Stimulated activated CD8-positive, alpha-beta memory T cell treated with anti-CD3 and anti-CD28 coated beads, Interleukin-12 subunit alpha, Interleukin-12 subunit beta, amount 100 ng/mL, for 1 hour (primary cell): ENCODE measurements at regions not wholly inside any gene's neighbourhood (a gene's known extent, or its start where the extent isn't known, plus 50 kb on each side); places are given as distances from the start of the nearest gene placed in this dataset.

ENCODE experiments used
- DNase-seq: peaks from one replicate; pipeline ENCODE4 v3.0.0-alpha.2; 2020; ENCODE audit warnings: low read depth

DNA sequence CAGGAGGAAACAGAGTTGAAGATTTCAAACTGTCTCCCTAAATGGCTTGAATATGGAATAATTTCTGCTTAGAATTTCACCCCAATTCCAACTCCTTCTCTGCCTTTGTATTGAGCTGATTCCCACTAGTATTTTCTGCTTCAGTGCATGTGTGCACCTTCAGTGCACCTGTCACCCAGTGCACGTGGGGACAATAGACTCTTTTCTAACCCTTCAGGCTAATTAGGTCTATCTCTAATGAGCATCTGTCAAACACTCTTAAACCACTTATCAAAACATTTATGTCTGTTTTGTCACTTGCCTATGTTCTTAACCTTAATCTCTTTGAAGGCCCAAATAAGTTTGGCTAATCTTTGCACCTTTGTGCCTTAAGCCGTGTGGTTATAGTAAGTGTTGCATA, 232.0 kb upstream of the NETO1 start:
- no peak for DNase-seq

DNA sequence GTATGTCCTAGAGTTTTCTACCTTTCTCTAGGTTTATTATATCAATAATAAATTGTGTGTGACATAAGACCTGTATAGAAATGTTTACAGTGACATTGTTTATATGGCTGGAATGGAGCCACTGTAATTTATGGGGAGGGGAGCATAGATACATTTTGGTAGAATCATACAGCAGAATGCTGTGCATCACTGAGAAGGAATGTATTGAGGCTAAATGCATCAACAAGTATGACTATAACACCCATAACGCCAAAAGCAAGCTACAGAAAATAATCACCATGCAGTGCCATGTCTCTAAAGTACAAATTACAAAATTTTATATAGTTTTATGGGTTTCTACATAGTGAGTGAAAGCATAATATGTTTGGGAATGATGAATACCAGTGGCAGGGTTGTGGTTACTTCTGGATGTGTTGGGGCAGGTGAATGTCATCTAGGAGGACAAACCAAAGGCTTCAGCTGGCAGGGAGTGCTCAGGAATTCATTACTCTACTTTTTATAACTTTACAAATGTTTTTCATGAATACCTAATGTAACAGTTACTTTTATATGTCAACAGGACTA, 226.0 kb upstream of the NETO1 start:
- no peak for DNase-seq

DNA sequence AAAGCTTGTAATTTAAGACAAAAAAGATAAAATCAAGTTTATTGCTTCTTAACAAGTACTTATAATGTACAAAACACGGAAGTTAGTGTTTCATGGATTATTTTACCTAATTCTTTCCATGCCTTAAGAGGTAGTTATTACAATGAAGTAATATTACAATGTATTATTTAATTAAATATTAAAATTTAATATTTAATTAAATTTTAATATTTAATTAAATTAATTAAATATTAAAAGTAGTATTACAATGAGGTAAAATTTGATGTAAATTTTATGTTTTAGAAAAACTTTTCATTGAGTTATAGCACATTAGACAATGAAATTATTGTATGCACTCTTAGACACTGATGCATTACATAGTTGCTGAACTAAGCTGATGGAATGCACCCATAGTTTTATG, 220.7 kb upstream of the NETO1 start:
- DNase-seq = no peak

DNA sequence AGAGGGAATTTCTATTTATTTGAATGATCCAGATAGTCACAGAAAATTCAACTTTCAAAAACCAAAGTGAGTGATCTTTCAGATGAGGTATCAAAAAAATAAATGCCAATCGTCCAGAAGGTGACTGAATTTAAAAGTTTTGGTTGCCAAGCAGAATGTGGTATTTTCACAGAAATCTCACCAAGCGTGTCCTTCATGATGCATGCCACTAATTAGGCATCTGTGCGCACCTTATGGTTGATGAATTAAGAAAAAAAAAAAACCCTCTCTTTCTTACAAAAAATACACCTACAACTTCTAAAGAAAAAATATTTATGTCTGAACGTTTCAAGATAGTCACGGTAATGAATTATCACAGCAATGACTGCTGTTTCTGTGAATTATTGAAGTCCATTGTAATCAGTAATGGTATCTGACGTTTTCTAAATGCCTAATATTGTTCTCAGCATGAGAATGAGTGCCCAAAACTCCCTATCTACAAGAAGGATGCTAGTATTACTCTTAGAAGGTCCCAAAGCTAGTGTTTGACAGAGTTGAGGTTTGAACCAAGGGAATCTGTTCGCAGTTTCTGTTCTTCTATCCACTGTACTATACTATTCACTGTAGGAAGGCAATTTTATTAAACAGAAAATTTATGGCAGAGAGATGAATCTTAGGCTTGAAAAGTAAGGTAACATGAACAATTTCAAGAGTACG, 219.6 kb upstream of the NETO1 start:
- DNase-seq = no peak

DNA sequence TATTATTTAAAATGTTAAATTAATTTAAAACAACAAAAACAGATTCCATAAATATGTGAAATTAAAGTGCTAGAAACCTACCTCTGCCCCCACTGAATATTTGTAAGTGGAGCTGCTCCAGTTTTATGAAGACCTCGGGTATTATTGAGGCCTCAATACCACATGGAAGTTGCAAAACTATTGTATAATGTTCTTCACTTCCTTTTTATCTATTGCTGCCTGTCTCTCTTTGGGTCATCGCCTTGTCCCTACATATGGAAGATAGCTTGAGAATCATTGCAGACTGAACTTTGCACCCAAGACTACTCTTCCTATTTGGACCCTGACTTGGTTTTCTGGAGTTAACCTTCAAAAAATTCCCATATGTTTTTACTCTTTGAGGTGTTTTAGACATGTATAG, 212.1 kb upstream of the NETO1 start:
- no peak for DNase-seq

DNA sequence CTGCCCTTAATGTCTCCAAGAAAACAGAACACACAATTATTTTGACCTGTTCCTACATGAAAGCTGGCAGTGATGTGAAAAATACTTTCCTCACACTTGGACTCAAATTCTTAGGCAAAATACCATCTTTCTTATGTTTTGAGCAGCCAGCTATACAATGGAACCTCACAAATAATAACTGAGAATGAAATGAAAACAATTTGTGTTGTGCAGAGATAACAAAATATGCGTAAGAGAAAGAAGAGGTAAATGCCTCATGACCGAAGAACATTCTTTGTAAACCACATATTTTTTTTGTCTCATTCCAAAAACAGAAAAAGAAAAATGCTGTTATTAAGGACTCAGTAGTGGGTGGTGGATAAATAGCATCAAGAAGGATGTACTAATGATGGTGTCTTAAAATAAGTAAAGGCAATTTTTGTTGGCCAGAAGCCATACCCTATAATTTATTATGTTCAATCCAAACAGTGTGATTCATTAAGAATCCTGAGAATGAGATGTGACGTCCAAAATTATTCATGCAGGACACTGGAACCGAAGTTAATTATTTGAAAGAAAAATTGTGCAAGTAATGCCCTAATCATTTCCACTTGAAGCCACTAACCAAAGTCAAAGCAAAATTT, 193.0 kb upstream of the NETO1 start:
- DNase-seq = no peak

DNA sequence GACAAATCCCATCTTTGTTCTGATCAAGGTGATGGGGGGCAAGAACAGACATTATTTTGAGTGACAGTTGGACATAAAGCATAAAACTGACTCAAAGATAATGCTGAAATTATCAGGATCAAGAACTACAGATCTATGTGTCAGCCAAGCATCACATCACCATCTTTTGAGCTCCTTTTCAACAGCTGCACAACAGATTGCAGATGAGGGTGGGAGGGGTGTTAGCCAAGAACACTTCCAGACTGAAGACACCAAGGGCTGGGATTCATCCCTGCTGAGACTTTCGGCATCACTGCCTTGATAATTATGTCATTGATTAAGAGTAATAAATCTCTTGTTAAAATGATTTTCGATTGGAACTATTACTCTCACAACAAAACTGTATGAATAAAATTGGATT, 191.5 kb upstream of the NETO1 start:
- no peak for DNase-seq

DNA sequence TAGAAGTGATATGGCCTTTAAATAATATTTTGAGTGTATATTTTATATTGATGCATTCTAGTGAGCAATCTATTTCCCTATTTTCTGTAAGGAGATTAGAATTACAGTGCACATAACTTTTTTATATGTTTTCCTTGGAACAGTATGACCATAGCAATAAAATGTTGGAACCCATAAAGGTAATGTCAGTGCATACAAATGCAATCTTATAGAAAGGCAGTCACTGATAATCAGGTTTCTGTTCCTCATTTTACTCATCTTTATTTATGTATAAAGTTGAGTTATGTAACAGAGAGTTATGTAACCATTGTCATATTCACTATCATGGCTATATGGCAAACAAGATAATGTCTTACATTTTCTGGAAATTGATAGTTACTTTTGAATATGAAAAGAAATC, 179.9 kb upstream of the NETO1 start:
- DNase-seq = no peak

DNA sequence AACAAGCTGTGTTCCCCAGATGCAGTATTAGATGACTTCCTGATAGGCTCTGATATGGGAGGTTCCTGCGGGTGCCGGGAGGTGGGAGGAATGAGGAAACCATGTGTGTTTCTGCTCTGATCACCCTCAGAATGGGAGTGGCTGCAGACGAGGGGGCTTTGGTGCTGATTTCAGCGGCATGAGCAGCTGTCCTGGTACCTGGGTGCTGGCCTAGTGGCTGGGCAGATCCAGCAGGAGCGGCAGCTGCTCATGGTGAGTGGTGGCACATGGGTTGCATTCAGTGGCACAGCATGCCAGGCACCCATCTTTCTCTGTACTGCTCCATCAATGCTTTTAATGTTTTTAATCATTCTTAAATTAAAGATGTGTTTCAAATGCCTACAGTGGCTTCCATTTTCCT, 177.2 kb upstream of the NETO1 start:
- no peak for DNase-seq

DNA sequence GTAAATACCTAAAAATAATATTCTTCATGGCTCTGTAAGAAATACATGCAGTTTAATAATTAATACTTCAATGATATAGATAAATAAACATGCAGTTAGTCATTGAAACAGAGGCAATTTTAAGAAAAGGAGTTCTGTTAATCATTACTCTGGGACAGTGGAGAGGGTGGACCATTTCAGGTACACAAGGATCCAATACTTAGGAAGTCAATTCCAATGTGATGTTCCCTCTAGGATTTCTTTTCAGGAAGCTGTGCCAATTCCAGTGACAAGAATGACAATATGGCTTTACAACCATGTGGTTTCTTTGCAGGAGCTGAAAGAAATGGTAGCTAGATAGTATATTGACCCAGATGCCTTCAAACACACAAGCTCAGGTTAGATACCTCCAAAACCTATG, 175.8 kb upstream of the NETO1 start:
- DNase-seq = no peak

DNA sequence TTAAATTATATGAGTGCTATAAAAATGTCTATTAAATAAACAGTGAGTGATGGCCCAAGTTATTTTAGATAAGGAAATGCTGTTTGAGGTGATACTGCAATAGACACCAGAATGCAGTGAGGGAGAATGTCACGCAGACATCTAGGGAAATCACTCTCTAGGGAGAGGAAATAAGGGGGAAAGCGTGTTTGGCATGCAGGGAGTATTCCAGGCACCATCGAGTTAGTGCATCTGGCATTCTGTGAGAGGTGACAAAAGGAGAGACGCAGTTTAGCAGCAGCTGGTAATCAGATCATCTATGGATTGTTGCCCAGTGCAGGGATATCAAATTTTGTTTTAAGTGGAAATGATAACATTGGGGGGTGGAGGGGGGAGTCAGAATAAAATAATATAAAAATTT, 175.4 kb upstream of the NETO1 start:
- DNase-seq = no peak

DNA sequence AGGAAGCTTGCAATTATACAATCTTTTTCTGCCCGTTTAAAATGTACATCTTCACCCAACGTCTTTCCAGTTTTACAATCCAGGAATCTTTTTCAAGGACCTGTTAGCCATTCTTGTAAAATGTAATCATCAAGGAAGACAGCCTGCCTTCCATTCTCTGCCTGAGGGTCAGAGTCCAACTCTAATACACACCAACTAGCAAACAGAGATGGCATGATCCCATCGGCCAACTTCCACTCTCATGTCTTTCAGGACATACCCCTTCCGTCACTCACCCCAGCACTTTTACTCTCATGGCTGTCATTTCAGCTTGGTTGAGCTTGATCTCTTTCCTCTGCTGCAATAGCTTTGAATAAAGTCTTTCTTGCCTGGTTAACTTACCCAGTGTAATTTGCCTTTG, 172.5 kb upstream of the NETO1 start:
- DNase-seq = no peak

DNA sequence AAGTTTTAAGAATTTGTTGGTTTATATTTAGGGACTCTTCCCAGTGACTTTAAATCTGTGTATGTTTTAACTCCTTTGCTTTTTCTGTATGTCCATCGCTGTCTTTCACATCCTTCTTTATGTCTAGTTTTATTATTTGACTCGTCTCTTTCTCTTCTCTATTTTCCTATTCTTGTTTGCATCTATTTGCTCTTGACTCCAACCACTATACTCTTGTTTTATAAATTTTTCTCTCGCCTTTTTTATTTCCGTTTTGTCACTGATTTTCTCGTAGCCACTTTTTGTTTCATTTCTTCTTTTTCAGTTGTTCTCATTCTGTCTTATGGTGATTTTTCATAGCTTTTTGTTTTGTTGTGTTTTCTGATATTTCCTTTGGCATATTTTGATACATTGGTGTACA, 170.5 kb upstream of the NETO1 start:
- DNase-seq = no peak

DNA sequence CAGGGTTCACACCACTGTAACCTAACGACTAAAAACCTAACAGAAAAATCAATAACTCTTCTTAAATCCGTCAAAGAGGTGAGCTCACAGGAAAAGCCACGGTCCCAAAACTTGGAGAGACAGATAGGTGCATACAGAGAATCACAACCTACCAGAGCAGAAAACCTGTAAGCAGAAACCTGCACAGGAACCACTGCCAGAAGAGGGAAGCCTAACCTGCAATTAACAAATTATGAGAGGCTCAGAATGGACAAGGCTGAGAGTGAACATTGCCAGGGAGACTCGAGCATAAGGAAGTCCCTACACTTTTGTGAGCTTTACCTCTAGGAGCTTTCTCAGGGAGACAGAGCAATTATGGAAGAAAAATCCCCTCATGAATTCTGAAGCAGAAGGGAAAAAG, 156.2 kb upstream of the NETO1 start:
- DNase-seq = no peak

DNA sequence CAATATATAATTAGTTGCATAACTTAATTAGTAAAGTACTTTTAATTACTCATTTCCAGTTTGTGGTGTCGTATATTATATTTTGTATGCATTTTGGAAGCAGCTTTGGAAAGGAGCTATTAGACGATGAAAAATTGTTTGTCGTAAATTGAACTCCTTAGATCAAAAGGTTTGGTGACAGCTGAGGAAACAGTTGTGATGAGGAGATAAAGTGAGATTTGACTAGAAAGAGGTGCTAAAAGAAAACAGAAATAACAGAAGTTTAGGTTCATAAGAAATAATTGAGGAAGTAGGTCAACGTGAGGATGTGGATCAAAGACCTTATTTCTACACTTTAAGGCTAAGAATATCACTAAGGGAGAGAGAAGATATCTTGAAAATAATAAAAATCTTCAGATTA, 141.9 kb upstream of the NETO1 start:
- no peak for DNase-seq

DNA sequence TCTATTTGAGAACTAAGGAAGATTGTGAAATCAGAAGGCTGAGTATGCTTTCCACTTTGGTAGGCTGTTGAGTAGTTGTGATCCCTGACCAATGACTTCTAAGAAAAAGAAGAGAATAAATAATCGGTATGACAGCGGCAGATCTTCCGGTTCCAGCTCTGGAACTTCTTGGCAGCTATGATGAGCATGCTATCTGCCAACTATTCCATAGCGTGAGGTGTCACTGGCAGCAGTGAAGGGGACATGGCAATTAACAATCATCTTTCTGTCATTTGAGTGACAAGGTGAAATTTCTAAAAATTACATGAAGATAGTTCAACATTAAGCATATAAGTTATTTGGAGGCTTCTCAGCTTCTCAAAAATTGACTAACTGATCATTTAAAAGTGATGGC, 140.1 kb upstream of the NETO1 start:
- DNase-seq = no peak

DNA sequence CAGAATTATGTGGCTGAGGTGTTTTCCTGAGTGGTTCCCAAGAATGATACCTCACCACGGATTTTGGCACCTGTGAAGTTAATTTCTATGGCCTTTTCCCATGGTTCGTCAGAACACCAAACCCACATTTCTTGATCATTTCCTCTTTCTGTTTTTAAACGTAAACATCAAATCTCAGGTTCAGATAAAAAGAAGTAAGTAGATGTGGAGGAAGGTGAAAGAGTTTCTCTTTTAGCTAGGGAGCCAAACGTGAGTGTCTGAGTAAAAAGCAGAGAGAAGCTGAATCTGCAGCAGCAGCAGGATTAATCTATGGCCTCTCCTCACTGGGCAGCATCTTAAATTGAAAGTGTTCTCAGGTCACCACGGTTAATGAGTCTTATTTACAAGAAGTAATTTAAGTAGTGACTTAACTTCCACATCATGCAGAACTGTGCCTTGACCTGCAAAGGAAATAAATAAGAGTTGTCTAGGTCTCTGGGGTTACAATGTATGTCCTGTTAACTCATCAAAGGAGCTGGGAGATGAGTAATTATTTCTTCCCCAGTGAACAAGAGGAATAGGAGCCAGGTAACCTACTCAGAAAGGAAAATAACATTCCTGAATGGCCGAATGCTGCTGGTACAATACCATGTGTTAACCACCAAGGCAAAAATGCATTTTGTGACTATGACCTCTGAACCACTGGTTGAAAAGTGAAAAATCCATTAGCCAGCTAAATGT, 139.6 kb upstream of the NETO1 start:
- DNase-seq = no peak

DNA sequence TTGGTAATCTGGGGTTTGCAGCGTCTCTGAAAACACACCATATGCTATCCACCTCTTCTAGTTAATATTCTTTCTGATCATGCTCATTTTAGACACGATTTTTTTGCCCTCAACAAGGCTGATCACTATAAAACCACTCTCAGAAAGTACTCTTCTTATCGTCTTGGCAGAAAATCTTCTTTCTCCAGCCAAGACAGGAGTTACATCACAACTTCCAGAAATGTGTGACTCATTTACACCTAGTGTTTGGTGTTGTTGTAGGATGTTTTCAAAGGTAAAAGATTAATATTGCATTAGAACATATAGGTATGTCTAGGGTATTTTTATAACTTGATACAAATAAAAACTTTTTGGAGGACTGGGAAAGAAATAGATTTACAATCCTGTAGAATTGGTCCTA, 138.5 kb upstream of the NETO1 start:
- DNase-seq = no peak

DNA sequence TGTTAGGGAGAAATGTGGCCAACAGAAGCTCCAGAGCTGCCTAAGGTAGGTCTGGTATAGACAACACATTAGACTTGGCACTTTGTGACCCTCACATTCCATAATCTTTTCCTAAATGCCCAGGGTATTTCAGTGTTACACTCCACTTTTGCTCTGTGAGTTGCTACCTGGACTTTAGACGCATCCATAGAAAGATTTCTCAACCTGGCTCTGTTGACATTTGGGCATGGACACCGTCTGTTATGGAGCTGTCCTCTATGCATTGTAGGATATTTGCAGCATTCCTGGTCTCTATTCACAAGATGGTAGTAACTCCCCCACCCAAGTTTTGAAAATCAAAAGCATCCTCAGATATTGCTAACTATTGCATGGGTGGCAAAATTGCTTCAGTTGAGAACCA, 136.5 kb upstream of the NETO1 start:
- no peak for DNase-seq

DNA sequence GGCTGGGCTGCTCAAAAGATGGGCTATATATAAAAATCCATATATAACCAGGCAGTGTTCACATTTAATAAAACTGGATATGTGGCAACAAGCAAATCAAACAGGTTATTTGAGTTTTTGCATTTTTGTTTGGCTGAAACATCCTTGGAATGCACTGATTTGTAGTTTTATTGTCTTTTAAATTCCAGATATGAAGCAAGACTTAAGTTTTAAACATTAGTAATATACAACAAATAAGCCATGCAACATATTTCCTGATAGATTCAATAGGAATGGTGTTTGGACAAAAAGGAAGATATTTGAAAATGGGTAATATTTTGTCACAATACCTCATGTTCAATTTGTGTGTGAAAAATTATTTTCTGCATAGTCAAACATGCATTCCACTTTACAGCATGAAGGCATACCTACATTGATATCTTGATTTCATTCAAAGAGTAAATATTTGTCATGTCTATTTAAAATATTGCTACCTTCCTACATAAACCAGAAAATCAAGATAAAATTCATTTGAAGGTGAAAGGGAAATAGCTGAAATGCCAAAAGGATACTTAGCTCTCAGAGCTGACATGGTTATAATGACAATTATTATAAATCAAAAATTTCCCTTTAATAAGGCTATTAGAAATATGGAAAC, 132.3 kb upstream of the NETO1 start:
- DNase-seq = no peak

DNA sequence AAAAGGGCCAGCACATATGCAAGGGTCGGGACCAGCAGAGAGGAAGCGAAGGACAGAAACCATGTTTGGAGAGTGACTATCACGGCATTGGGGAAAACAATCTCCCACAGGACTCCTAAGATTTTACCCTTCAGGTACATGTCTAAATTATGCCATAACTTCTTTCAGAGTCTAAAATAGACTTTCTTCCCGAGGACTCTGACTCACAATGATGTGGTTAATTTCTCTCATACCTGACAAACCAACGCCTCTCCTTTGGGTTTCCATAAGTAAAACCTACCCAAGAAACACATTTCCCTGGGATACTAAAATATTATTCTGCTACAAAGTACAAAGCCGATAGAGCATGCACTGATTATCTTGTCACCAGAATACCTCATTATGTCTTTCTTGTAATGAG, 127.8 kb upstream of the NETO1 start:
- DNase-seq = no peak

DNA sequence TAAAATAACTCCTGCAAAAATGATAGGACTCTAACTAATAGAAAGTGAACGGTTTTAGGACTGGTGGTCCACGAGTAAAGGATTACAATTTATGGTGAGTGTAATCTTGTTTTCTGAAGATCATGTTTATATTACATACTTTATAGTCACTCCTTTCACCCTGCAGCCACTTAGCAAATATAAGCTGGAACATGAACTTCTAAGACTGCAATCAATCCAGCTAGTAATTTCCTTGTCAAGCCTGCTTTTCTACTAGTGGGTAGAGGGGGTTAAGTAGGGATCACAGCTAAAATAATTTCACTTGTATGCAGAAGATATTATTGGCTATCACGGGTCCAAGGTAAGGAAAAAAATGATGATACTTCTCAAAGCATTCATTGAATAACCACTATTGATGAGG, 125.5 kb upstream of the NETO1 start:
- no peak for DNase-seq

DNA sequence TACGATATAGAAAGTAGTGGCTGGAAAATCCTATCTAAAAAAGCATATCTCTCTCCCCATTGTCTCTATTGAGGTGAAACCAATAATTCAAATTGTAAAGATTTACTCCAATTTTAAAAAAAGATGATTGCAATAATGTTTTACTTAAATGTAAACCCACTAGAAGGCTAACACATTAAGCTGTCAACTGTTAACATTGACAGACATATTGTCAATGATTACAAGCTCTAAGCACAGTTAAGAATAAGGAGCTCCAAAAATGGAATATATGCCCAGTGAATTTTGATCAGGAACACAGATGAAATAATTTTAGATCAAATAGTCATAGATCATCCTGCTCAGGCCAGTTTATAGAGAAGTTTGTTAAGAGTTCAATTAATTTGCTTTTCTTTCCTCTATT, 123.6 kb upstream of the NETO1 start:
- no peak for DNase-seq
